NCI-H82 treated with DMSO at 0.1 percent for 48 hours (cell line): ENCODE measurements at regions not wholly inside any gene's neighbourhood (a gene's known extent, or its start where the extent isn't known, plus 50 kb on each side); places are given as distances from the start of the nearest gene placed in this dataset.
A peak's percentile ranks its signal among the peaks of the same experiment; 100 is the strongest.
"Not testable (repeated sequence)": the region's sequence is repeated elsewhere in the genome, so short reads cannot be mapped to it uniquely, and the experiment has no call there.

Experiments used
- DNase-seq: peaks from one replicate; lab custom pipeline; 2025; ENCODE audit not compliant: unreplicated experiment; lab: John Stamatoyannopoulos, UW

DNA sequence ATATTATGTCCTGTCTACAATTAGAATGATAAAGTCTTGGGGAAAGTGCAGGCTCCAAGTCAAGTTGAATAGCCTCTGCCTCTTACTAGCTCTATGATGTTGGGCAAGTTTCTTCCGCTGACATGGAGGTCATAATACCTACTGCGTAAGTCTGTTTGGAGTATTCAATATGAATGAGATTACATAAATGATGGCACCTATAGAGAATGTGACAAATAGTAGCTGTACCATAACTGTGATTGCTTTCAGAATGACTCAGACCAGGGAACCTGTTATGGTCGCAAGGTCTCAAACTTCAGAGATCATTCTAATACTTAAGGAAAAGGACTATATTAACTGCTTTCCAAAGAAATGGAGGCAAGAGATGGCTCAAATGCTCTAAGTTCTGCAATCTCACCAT is 94.0 kb upstream of the ABCA1 start:
- no peak for DNase-seq

DNA sequence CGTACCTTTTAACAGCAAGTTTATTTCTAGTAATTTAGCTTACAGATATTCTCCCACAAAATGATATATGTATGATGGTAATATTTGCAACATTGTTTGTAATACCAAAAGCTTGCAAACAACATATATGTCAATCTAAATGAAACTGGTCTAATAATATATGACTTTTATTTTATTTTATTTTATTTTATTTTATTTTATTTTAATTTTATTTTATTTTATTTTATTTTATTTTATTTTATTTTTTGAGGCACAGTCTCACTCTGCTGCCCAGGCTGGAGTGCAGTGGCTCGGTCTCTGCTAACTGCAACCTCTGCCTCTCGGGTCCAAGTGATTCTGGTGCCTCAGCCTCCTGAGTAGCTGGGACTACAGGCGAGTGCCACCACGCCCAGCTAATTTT is 94.6 kb upstream of the ABCA1 start:
- not testable (repeated sequence) for DNase-seq

DNA sequence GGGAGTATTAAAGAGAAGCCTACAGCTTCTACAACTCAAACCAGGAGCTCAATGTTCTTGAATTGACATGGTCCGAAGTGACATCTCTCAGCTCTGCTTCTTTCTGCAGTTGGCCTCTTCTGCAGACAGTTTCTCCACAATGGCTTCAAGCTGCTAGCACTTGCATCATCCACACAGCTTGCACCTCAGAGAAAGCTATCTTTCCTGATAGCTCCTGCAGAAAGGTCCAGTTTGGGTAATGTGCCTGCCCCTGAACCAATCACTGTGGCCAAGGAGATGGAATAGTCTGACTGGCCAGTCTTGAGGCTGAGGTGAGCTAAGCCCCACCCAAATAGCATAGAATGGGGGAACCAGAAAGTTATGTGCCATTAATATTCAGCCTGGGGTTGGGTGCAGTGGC is 95.8 kb upstream of the ABCA1 start:
- no peak for DNase-seq

DNA sequence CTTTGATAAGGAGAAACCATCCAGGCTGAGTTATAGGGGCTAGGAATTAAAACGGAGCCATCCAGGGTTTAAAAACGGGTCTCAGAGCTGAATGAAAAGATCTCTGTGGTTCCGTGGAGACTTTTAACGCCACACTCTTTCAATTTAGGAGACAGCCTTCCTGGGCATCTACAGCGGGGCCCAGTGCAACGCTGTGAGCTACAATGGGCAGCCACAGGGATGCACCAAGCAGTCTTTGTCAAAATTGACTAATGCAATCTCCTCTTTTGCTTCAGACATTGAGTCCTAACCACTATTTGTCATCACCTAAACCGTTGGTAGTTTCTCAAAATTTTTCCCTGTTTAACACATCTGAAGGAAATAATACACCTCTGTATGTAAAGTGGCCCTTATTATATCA is 96.6 kb upstream of the ABCA1 start:
- no peak for DNase-seq

DNA sequence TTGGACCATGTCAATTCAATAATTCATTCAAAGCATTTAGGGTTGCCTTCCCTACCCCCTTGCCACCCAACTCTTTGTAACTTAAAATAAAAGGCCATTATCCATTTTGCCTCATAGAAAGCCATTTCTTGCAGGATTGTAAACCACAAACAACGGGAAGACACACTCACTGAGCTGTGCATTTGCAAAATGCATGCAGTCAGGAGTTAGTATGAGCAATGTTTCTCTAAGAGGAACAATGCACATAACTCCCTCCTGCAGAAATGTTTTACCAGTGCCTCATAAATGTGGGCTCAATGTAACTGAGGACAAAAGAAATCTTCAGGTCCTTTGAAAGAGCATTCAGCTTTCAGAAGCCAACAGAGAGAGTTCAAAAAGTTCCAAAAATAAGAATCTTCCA is 98.5 kb upstream of the ABCA1 start:
- no peak for DNase-seq

DNA sequence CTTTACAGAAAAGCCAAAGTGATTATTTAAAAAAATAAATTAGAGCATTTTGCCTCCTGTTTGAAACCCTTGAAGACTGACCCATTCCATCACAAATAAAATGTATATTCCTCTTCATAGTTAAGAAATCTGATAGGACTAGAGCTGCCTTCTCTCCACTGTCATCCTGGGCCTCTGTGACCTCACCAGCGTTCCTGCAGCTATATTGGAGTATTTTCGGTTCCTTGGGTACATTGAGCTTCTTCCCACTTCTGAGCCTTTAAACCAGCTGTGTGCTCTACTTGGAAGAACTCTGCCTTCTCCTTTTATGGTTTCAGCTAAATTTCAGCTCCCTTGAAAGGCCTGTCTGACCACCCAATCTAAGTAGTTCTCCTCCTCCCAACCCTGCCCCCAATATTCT is 99.1 kb upstream of the ABCA1 start:
- no peak for DNase-seq

DNA sequence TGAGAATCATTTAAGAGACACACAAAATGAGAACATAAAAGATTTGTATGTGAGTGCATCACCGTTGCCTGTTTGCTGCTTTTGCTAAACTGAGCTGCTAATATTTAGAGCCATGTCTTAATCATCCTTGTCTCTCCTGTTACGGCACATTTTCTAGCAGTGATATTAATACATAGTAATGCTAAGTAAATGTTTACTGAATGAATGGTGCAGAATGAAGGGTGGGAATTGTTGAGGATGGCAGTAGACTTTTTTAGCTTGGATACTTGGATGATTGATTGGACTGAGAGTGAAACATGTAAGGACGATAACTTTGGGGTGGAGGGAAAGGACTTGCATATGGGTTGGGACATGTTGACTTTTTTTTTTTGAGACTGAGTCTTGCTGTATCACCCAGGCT is 102.3 kb upstream of the ABCA1 start:
- DNase-seq = no peak

DNA sequence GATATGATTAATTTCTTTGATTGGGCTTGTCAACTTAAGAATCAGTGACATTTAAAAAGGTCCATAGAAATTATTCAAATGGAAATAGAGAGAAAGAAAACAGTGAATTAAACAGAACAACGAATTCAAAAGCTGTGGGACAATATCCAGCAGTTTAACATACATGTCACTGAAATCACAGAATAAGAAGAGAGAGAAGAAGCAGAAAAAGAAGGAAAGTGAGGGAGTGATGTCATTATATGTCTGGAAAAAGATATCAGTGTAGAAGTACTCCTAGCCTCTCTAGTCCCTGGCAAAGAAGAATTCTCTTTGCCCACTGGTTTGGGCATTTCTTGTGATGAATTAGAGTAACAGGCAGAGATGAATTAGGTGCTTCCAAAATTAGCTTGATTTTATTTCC is 109.2 kb upstream of the ABCA1 start:
- DNase-seq = no peak

DNA sequence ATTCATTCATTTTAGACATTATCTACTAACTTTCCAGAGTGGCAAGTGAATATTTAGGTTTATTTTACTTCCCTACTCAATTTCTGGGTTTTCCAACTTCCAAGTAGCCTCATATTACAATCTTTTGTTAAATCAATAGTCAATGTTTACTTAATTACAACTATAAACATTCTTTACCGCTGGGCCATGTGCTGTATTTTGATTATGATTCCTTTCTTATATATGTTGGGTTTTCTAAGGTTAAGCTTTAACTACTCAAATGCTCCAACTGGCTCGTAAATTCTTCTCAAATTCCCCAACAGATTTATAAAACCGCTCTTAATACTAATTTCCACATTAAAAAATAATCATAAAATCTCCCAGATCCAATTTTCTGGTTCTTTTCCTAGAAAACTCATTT is 110.1 kb upstream of the ABCA1 start:
- DNase-seq = no peak

DNA sequence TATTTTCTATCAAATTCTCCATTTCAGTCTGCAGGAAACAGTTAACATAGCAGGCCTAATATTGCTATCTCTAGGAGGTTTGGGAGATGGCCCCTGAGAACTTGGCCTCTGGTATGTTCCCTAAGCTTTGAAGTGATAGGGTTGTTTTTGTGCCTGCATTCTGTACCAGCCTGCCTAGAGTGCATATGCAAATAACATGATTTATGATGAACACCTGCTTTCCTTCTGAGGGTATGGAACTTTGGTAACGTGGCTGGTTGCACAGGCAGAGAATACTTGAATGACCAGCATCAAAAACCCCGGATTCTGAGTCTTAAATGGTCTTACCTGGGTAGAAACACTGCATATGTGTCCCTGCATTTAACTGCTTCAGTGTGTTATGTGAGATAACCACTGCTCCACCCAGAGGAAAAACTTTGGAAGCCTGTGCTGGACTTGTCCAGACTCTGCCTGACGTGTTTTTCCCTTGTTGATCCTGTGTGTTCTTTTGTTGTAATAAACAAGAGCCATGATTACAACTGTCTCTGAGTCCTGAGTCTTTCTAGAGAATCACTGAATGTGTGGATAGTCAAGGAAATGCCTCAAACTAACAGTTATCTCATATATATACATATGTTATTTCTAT is 111.3 kb upstream of the ABCA1 start:
- no peak for DNase-seq

DNA sequence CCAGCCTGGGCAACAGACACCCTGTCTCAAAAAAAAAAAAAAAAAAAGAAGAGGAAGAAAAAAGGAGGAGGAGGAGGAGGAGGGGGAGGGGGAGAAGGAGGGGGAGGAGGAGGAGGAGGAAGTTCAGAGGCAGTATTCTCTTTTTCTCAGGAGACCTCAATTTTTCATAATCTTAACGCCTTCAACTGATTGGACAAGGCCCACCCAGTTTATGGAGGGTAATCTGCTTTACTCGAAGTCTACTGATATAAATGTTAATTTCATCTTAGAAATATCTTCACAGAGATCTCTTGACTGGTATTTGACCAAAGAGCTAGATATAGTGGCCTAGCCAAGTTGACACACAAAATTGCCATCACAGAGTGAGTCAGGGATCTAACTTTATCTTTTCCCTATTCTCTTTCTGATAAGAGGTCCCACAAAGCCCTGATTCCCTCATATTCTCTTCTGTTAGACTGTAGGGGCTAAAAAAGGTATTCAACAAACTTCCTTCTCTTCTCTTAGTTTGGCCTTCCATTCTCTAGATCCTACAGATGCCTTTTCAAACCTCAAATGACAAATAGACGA is 115.5 kb upstream of the ABCA1 start:
- no peak for DNase-seq

DNA sequence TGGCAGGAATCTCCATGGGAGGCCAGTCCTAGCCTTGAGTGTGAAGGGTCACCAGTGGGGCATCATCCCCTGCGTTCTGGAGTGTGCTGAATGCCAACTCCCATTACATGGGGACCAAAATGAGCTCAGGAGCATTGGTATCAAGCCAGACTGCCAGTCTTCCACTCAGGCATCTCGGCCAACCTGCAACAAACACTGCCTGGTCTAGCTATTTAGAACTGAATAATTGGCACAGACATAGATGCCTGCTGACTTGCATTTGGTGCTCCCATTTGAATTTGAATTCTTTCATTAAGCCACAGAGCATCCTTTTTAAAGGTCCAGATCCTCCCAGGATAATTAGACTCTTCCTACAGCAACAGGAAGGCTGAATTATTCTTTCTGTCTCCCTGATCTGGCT is 116.6 kb upstream of the ABCA1 start:
- DNase-seq = no peak

DNA sequence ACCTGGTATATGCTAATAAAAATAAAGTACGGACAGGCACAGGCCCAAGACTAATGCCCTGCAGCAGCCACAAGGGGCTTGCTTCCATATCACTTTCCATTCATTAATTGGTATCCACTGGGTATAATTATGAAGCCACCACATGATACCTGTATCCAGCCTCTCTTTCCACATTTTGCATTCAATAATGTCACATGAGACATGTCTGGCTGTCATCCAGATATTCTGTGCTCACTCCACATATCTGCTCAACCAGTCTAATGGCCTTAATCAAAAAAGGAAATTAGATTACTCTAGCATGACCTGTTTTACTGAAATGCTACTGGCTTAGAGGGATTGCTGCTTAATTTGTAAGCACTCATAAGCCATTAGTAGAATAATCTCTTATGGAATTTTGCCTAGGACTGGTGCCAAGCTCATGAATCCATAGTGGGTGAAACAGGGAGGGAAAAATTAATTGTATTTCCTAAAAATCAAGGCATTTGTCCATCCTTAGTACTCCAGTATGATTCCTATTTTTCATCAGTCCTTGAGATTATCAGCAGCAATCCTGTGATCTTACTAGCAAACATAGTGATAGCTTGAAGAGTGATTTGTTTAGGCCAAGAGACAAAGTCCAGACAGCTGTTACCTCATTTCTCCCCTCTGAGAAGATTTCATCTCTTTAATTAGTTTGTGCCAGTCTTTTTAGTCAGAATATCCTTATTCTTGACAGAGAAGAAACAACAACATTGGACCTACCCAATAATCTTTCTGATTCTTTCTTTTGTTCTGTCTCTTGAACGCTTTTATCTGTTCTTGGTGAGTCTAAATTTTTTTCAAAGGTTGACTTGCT is 119.2 kb upstream of the ABCA1 start:
- DNase-seq = peak; percentile 93

DNA sequence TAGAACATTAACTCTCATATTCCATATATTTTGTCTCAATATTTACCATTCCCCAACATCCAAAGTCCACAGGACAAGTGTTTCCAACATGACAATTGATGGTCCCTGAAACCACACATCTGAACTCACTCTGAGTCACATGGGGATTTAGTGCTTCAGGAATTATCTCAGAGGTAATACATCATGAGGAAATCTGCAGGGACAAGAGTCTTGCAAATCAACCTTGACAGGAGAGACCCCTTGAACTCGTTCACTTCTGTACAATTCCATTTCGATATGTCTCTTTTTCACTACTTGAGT is 119.7 kb upstream of the ABCA1 start:
- DNase-seq = peak; percentile 17

DNA sequence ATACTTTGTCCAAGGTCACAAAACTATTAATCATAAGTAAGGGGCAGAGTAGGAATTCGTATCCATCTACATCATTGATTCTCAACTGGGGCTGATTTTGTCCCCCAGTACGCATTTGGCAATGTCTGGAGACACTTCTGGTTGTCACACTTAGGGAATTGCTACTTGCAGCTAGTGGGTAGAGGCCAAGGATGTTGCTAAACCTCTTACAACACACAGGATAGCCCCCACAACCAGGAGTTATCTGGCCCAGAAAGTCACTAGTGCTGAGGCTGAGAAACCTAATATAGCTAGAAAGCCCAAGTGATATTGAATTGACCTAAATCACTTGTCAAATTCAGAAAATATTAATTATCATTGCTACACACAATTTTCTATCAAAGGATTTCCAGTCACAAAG is 120.4 kb upstream of the ABCA1 start:
- no peak for DNase-seq

DNA sequence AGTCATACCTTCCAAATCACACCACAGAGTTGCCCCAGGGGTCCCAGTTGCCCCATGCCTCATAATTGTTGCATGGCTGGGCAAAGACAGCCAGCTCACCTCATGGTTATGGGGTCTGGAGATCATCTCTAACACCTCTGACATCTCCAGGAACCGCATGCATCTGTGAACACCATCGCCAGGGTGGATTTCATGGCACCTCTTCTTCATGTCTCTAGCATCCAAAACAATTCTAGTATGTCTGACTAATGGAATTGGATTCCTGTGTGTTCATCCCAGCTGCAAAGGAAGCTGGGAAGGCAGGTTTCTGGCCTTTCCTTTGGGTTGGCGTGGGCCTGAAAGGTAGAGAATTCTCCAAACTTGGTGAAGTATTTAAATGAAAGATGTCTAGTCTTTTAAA is 122.3 kb upstream of the ABCA1 start:
- DNase-seq = no peak

DNA sequence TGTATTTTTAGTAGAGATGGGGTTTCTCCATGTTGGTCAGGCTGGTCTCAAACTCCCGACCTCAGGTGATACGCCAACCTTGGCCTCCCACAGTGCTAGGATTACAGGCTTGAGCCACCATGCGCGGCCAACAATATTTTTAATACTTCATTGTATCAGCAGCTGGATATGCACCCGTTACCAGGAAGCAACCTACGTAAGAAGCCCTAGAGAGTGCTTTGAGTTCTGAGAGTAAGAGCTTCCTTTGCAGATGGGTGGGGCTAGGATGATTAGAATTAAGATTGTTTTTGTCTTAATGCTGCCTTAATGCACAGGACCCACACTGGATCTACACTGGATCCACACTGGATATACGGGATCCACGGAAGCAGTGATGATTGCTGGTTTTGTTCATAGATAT is 123.9 kb upstream of the ABCA1 start:
- no peak for DNase-seq

DNA sequence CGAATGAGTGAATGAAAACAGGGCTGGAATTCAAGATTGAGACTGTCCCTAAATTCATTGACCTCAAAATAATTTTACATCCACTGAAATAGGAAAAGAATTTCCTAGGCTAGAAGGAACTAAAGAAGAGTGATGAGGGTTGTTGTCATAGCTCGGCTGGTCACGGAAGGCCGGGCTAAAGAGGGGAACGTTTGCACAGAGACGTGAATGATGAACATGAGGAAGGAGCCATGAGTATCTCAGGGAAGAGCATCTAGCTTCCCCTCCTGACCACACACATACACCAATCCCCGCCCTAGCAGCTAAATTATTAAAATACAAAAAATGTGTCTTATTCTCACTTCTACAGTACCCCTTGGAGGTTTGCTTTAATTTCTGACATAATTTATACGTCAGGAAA is 124.4 kb upstream of the ABCA1 start:
- no peak for DNase-seq

DNA sequence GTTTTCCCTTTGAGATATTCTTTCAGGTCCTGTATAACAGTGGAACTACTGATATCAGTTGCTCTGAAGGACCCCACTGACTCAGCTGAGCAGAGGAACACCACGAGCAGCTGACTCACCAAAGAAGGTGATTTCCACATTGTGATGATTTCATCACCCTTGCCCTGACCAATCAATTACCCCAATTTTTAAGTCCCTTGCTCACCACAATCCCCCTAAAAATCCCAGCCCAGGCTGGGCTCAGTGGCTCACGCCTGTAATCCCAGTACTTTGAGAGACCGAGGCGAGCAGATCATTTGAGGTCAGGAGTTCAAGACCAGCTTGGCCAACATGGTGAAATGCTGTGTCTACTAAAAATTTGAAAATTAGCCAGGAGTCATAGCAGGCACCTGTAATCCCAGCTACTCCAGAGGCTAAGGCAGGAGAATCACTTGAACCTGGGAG is 125.3 kb upstream of the ABCA1 start:
- DNase-seq = no peak

DNA sequence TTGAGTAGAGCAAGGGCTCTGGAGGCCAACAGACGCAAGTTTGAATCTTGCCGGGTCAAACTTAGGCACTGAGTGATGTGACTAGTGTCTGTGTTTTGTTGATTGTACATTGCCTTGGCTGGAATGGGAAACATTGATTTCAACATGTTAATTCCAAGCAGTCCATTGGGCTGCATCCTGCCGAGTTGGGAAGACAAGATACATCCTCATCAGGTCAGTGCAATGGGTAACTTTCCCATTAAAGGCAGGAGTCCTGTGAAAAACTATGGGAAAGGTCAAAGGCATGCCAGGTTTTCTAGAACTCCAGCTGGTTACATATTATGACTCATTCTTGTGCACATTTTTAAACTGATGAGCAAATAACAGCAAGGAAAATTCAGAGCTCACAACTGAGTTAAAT is 126.5 kb upstream of the ABCA1 start:
- no peak for DNase-seq

DNA sequence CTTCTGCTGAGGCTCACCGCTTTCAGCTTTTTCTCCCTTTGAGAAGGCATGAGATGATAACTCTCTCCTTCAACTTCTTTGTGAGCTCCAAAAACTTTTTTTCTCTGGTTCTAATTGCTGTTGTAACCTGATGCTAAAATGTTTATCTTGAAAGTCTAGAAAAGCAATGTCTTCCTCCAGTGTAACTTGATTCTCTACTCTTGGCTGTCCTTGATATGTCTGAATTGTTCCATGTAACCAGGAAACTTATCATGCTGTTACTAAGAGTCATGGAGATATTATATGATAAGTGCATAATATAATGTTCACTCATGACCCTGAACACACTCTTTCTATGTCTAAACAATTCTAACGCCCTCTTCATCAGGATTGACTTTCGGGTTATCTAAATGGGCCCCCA is 128.0 kb upstream of the ABCA1 start:
- no peak for DNase-seq

DNA sequence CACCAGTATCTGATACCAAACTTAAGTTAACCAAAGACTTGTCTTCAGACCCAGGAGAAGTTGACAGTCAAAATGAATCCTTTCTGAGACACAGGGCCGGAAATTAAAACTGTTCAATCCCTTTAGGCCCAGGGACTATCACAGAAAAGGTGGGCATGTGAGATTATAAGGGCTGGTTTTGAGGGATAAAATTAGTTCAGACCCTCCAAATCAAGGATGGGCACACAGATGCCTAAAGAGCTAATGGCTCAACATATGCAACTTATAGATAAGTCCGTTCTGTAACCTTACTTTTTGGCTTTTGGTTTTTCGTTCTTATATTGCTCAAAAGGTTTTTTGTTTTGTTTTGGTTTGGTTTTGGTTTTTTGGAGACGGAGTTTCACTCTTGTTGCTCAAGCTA is 129.6 kb upstream of the ABCA1 start:
- no peak for DNase-seq

DNA sequence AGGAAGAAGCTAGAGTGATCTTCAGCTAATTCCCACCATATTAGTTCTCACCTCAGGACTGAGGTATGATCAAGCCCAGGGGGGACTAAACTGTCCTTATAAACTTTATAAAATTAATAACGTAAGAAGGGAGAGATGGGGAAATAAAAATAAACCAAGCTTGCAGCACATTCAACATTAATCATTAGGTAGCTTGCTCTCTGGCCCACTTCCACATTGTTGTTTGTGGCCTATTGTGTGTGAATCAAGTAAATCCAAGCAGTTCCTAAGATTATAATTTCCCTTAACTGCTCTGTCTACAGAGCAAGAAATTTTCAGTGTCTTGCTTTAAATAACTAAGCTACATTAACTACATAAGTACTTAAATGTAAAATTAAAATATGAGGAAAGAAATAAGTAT is 131.3 kb upstream of the ABCA1 start:
- no peak for DNase-seq
